MM.1S (cell line): ENCODE measurements at regions not wholly inside any gene's neighbourhood (a gene's known extent, or its start where the extent isn't known, plus 50 kb on each side); places are given as distances from the start of the nearest gene placed in this dataset.
A peak's percentile ranks its signal among the peaks of the same experiment; 100 is the strongest.
"Not testable (repeated sequence)": the region's sequence is repeated elsewhere in the genome, so short reads cannot be mapped to it uniquely, and the experiment has no call there.

Source experiments
- DNase-seq: peaks from one replicate; pipeline ENCODE4 v3.0.0-alpha.2; 2015
- H2AFZ ChIP-seq: fragments of 300-600 bp; sonication (generic); 2 replicates; pipeline ENCODE4 v1.6.0; 2016; ENCODE audit warnings: antibody characterized with exemption, low read length
- H3F3A ChIP-seq: fragments of 300-600 bp; sonication (generic); 2 replicates; pipeline ENCODE4 v1.6.1; 2016; ENCODE audit warnings: mild to moderate bottlenecking, antibody characterized with exemption, low read length, moderate library complexity, mixed read lengths; ENCODE audit not compliant: insufficient read depth
- H3K27ac ChIP-seq: fragments of 300-600 bp; sonication (generic); 2 replicates; pipeline ENCODE4 v1.5.1; 2016; ENCODE audit warnings: mild to moderate bottlenecking, low read length
- H3K27me3 ChIP-seq: fragments of 300-600 bp; sonication (generic); replicated peaks from 2 replicates; pipeline ENCODE4 v1.6.0; 2016; ENCODE audit warnings: low read length; ENCODE audit not compliant: insufficient read depth
- H3K36me3 ChIP-seq: fragments of 300-600 bp; sonication (generic); replicated peaks from 2 replicates; pipeline ENCODE4 v1.6.1; 2016; ENCODE audit warnings: mild to moderate bottlenecking, low read length, mixed read lengths; ENCODE audit not compliant: insufficient read depth
- H3K4me1 ChIP-seq: fragments of 300-600 bp; sonication (generic); 2 replicates; pipeline ENCODE4 v1.6.1; 2016; ENCODE audit warnings: low read length, mixed read lengths
- H3K4me2 ChIP-seq: fragments of 300-600 bp; sonication (generic); 2 replicates; pipeline ENCODE4 v1.6.0; 2016; ENCODE audit warnings: low read depth, low read length
- H3K4me3 ChIP-seq: fragments of 300-600 bp; sonication (generic); 2 replicates; pipeline ENCODE4 v1.5.1; 2016; ENCODE audit warnings: low read length, mixed read lengths
- H3K79me2 ChIP-seq: fragments of 300-600 bp; sonication (generic); 2 replicates; pipeline ENCODE4 v1.6.1; 2016; ENCODE audit warnings: mixed run types, low read length, mixed read lengths
- H3K9ac ChIP-seq: fragments of 300-600 bp; sonication (generic); 2 replicates; pipeline ENCODE4 v1.6.1; 2016; ENCODE audit warnings: low read length, mixed read lengths
- H3K9me2 ChIP-seq: fragments of 300-600 bp; sonication (generic); replicated peaks from 2 replicates; pipeline ENCODE4 v1.6.1; 2016; ENCODE audit warnings: mild to moderate bottlenecking, low read length, mixed read lengths; ENCODE audit not compliant: insufficient read depth
- H3K9me3 ChIP-seq: fragments of 300-600 bp; sonication (generic); replicated peaks from 2 replicates; pipeline ENCODE4 v1.6.1; 2016; ENCODE audit warnings: mild to moderate bottlenecking, low read length, mixed read lengths; ENCODE audit not compliant: insufficient read depth
- H4K20me1 ChIP-seq: fragments of 300-600 bp; sonication (generic); 2 replicates; pipeline ENCODE4 v1.6.1; 2016; ENCODE audit warnings: mild to moderate bottlenecking, low read length, moderate library complexity, mixed read lengths; ENCODE audit not compliant: insufficient read depth
- CTCF ChIP-seq: fragments of 300-600 bp; sonication (generic); IDR thresholded peaks from 2 replicates; pipeline ENCODE4 v1.5.1; 2016; ENCODE audit warnings: antibody characterized with exemption, low read length, mixed read lengths
- EZH2 ChIP-seq: fragments of 300-600 bp; sonication (generic); optimal IDR thresholded peaks from 2 replicates; pipeline ENCODE3; 2017; ENCODE audit warnings: low read depth, mild to moderate bottlenecking, antibody characterized with exemption, low read length, mixed read lengths
- EZH2phosphoT487 ChIP-seq: fragments of 300-600 bp; sonication (generic); IDR thresholded peaks from 2 replicates; pipeline ENCODE4 v1.6.1; 2018; ENCODE audit warnings: antibody characterized with exemption, low read length

GRCh38 chr15:20341901-20342600 lies 199.5 kb downstream of the GOLGA6L6 start:
- H3K4me3 ChIP-seq, result no peak overlapping the region
- H3F3A ChIP-seq, result no peaks in the 10 kb centered on the region
- H3K36me3 ChIP-seq, result no peaks in the 10 kb centered on the region
- H3K79me2 ChIP-seq, result no peaks in the 10 kb centered on the region
- no peak overlapping the region for H3K9ac ChIP-seq
- TF ChIP-seq EZH2, result no peak
- no peak for TF ChIP-seq EZH2phosphoT487
- TF ChIP-seq CTCF, result no peak
- H4K20me1 ChIP-seq, result no peaks in the 10 kb centered on the region
- no peaks in the 10 kb centered on the region for H3K9me2 ChIP-seq
- no peaks in the 10 kb centered on the region for H3K9me3 ChIP-seq
- no peak overlapping the region for H3K4me2 ChIP-seq
- no peak overlapping the region for H2AFZ ChIP-seq
- no peaks in the 10 kb centered on the region for H3K27me3 ChIP-seq
- peak; percentile 6 for DNase-seq
- H3K27ac ChIP-seq, result no peak overlapping the region
- no peaks in the 10 kb centered on the region for H3K4me1 ChIP-seq

GRCh38 chr15:20340931-20341661 lies 200.5 kb downstream of the GOLGA6L6 start:
- DNase-seq, result peak; percentile 6
- Histone ChIP-seq H3F3A (no peaks in the 10 kb centered on the region), H3K9ac (no peak overlapping the region), H3K27me3 (no peaks in the 10 kb centered on the region), H3K4me3 (no peak overlapping the region), H3K4me2 (no peak overlapping the region), H4K20me1 (no peaks in the 10 kb centered on the region), H3K79me2 (no peaks in the 10 kb centered on the region), H3K9me3 (no peaks in the 10 kb centered on the region), H3K27ac (no peak overlapping the region), H3K9me2 (no peaks in the 10 kb centered on the region), H3K4me1 (no peaks in the 10 kb centered on the region), H2AFZ (no peak overlapping the region), H3K36me3 (no peaks in the 10 kb centered on the region)
- TF ChIP-seq EZH2phosphoT487 (no peak), EZH2 (no peak), CTCF (no peak)

- H3K4me3 ChIP-seq, result no peak overlapping the region
- no peak overlapping the region for H3K9ac ChIP-seq
- H3K9me3 ChIP-seq, result no peaks in the 10 kb centered on the region
- no peaks in the 10 kb centered on the region for H4K20me1 ChIP-seq
- no peaks in the 10 kb centered on the region for H3K9me2 ChIP-seq
- no peaks in the 10 kb centered on the region for H3K36me3 ChIP-seq
- H3F3A ChIP-seq, result no peaks in the 10 kb centered on the region
- H3K27ac ChIP-seq, result no peak overlapping the region
- H3K4me2 ChIP-seq, result no peak overlapping the region
- H3K27me3 ChIP-seq, result no peaks in the 10 kb centered on the region
- no peaks in the 10 kb centered on the region for H3K79me2 ChIP-seq
- no peak overlapping the region for H2AFZ ChIP-seq
- no peak for TF ChIP-seq EZH2
- TF ChIP-seq EZH2phosphoT487, result no peak
- TF ChIP-seq CTCF, result no peak
- H3K4me1 ChIP-seq, result no peaks in the 10 kb centered on the region
- peak; percentile 9 for DNase-seq
Observed at GRCh38 chr15:20340331-20340811, 201.2 kb downstream of the GOLGA6L6 start.

- H3K36me3 ChIP-seq, H3K4me1 ChIP-seq, H2AFZ ChIP-seq, H3K9me2 ChIP-seq, H3K9ac ChIP-seq, H3K79me2 ChIP-seq, H3K27ac ChIP-seq, H3F3A ChIP-seq, H3K4me3 ChIP-seq, H3K9me3 ChIP-seq, H3K4me2 ChIP-seq, H3K27me3 ChIP-seq, H4K20me1 ChIP-seq: not testable (repeated sequence)
- peak; percentile 5 for DNase-seq
Observed at GRCh38 chr15:20339086-20339791, 202.4 kb downstream of the GOLGA6L6 start.

- not testable (repeated sequence) for H3F3A ChIP-seq, DNase-seq, H3K4me3 ChIP-seq, H3K4me1 ChIP-seq, H4K20me1 ChIP-seq, H3K79me2 ChIP-seq, H3K4me2 ChIP-seq, H3K9me3 ChIP-seq, H3K36me3 ChIP-seq, H3K9me2 ChIP-seq, H3K27me3 ChIP-seq, H2AFZ ChIP-seq, H3K9ac ChIP-seq, H3K27ac ChIP-seq
Observed at GRCh38 chr15:20338671-20339070, 202.9 kb downstream of the GOLGA6L6 start.
